GM23338 (cell line): ENCODE measurements at regions not wholly inside any gene's neighbourhood (a gene's known extent, or its start where the extent isn't known, plus 50 kb on each side); places are given as distances from the start of the nearest gene placed in this dataset.

Experiments
- ATAC-seq: fragments of 200-7000 bp; cut with Tn5 transposase; 3 replicates; pipeline ENCODE4 v1.9.1; 2020
- DNase-seq: peaks from one replicate; pipeline ENCODE4 v3.0.0-alpha.2; 2015; ENCODE audit warnings: low spot score
- H2AFZ ChIP-seq: fragments of 200-600 bp; sonication (generic); 2 replicates; pipeline ENCODE4 v1.8.0; 2016; ENCODE audit warnings: antibody characterized with exemption, mild to moderate bottlenecking, moderate library complexity
- H3F3A ChIP-seq: fragments of 200-600 bp; sonication (generic); replicated peaks from 2 replicates; pipeline ENCODE4 v1.8.0; 2017; ENCODE audit warnings: antibody characterized with exemption, mixed run types, low read depth
- H3K27ac ChIP-seq: fragments of 200-600 bp; sonication (generic); 2 replicates; pipeline ENCODE4 v1.6.1; 2016; ENCODE audit warnings: low read depth
- H3K27me3 ChIP-seq: fragments of 200-600 bp; sonication (generic); 2 replicates; pipeline ENCODE4 v1.8.0; 2016; ENCODE audit warnings: mild to moderate bottlenecking, mixed run types, moderate library complexity; ENCODE audit not compliant: insufficient read depth
- H3K36me3 ChIP-seq: fragments of 200-600 bp; sonication (generic); 2 replicates; pipeline ENCODE4 v1.8.0; 2016; ENCODE audit warnings: mild to moderate bottlenecking; ENCODE audit not compliant: insufficient read depth
- H3K4me1 ChIP-seq: fragments of 200-600 bp; sonication (generic); 2 replicates; pipeline ENCODE4 v1.8.0; 2016; ENCODE audit warnings: mild to moderate bottlenecking, moderate library complexity; ENCODE audit not compliant: insufficient read depth
- H3K4me2 ChIP-seq: fragments of 200-600 bp; sonication (generic); 2 replicates; pipeline ENCODE4 v1.7.1; 2017; ENCODE audit warnings: mixed run types
- H3K4me3 ChIP-seq: fragments of 200-600 bp; sonication (generic); 2 replicates; pipeline ENCODE4 v1.6.1; 2016; ENCODE audit warnings: mixed run types
- H3K79me2 ChIP-seq: fragments of 200-600 bp; sonication (generic); replicated peaks from 2 replicates; pipeline ENCODE4 v1.8.0; 2017; ENCODE audit warnings: mild to moderate bottlenecking; ENCODE audit not compliant: insufficient read depth
- H3K9me2 ChIP-seq: fragments of 200-600 bp; sonication (generic); 2 replicates; pipeline ENCODE4 v1.8.0; 2017; ENCODE audit not compliant: insufficient read depth
- H4K20me1 ChIP-seq: fragments of 200-600 bp; sonication (generic); replicated peaks from 2 replicates; pipeline ENCODE4 v1.8.0; 2017; ENCODE audit warnings: mild to moderate bottlenecking; ENCODE audit not compliant: insufficient read depth
- H3K27ac Mint-ChIP-seq: 2 replicates; pipeline ENCODE4 v1.8.0; 2020; ENCODE audit warnings: inconsistent platforms, mild to moderate bottlenecking, moderate library complexity, mixed read lengths
- H3K27me3 Mint-ChIP-seq: 3 replicates; pipeline ENCODE4 v1.8.0; 2022; ENCODE audit warnings: low read depth, mild to moderate bottlenecking, moderate library complexity, mixed read lengths, inconsistent platforms; ENCODE audit not compliant: insufficient read depth, poor library complexity
- H3K36me3 Mint-ChIP-seq: 3 replicates; pipeline ENCODE4 v1.8.0; 2021; ENCODE audit warnings: low read depth, mild to moderate bottlenecking, inconsistent platforms, moderate library complexity, mixed read lengths
- H3K4me1 Mint-ChIP-seq: 3 replicates; pipeline ENCODE4 v1.8.0; 2020; ENCODE audit warnings: mild to moderate bottlenecking, inconsistent platforms, mixed read lengths
- H3K4me3 Mint-ChIP-seq: 3 replicates; pipeline ENCODE4 v1.8.0; 2021; ENCODE audit warnings: moderate library complexity, mild to moderate bottlenecking, inconsistent platforms, mixed read lengths
- H3K9me3 Mint-ChIP-seq: 3 replicates; pipeline ENCODE4 v1.8.0; 2020; ENCODE audit warnings: moderate library complexity, mild to moderate bottlenecking, inconsistent platforms, mixed read lengths
- CREB1 ChIP-seq: fragments of 250-450 bp; sonication (Bioruptor Pico); IDR thresholded peaks from 2 replicates; pipeline ENCODE4 v1.5.0; 2020; ENCODE audit warnings: low read depth, mild to moderate bottlenecking, moderate library complexity
- ETS1 ChIP-seq: IDR thresholded peaks from 2 replicates; pipeline ENCODE4 v1.6.1; 2016; ENCODE audit warnings: antibody characterized with exemption
- EZH2phosphoT487 ChIP-seq: fragments of 200-600 bp; sonication (generic); IDR thresholded peaks from one replicate; pipeline ENCODE4 v1.8.1; 2018; ENCODE audit warnings: antibody characterized with exemption; ENCODE audit not compliant: unreplicated experiment
- JUNB ChIP-seq: IDR thresholded peaks from one replicate; pipeline ENCODE4 v1.6.1; 2016; ENCODE audit warnings: antibody characterized with exemption; ENCODE audit not compliant: unreplicated experiment
- POLR2AphosphoS5 ChIP-seq: IDR thresholded peaks from 2 replicates; pipeline ENCODE4 v1.6.1; 2016; ENCODE audit warnings: antibody characterized with exemption, low read depth
- STAT1 ChIP-seq: IDR thresholded peaks from one replicate; pipeline ENCODE4 v1.6.1; 2016; ENCODE audit warnings: antibody characterized with exemption; ENCODE audit not compliant: unreplicated experiment
- ZNF114 ChIP-seq: fragments of 250-450 bp; sonication (Bioruptor Pico); IDR thresholded peaks from 2 replicates; pipeline ENCODE4 v1.5.0; 2020; ENCODE audit warnings: mild to moderate bottlenecking, moderate library complexity
- ZNF331 ChIP-seq: fragments of 250-450 bp; sonication (Bioruptor Pico); IDR thresholded peaks from 2 replicates; pipeline ENCODE4 v1.5.0; 2020; ENCODE audit warnings: low read depth, mild to moderate bottlenecking, moderate library complexity
- TF ChIP-seq, protein P1 (sequence below): IDR thresholded peaks from one replicate; pipeline ENCODE4 v1.6.1; 2018; ENCODE audit warnings: antibody characterized with exemption; ENCODE audit not compliant: unreplicated experiment
- TF ChIP-seq, protein P2 (sequence below), 2 experiments: fragments of 200-600 bp in 1 of 2; sonication (generic) in 1 of 2; conservative IDR thresholded peaks; 2 replicates each; pipeline versions ENCODE4 v1.5.1 to v1.6.1; 2016 to 2017; ENCODE audit warnings: antibody characterized with exemption in 2 of 2, low read depth in 2 of 2, mild to moderate bottlenecking in 2 of 2, moderate library complexity in 1 of 2

DNA sequence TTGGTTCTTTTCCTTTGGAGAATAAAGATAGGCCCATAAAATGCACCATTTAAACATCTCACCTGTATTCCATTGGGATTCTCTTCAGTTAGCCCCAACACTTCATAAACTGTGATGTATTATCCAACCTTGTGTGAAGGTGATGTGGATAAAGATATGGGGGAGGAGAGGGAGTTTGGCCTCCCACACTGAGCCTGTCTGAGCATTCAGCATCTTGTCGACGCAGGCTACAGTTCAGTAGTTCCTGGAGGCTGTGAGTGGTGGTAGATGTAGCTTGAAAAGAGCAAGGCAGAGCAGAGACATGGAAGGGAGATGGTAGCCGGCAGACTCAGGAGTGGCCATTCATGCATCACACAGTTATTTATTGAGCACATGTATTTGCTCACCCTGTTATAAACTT lies 292.4 kb upstream of the PITX2 start:
- no peaks in the 10 kb centered on the region for H3K79me2 ChIP-seq
- H3K4me2 ChIP-seq = no peak overlapping the region
- ATAC-seq (no peak), DNase-seq (no peak)
- H4K20me1 ChIP-seq = no peaks in the 10 kb centered on the region
- peaks cover 6% of the 10 kb centered on the region for H3K4me1 ChIP-seq
- no peak overlapping the region for H3K4me3 ChIP-seq
- H3K27me3 ChIP-seq = no peaks in the 10 kb centered on the region
- no peaks in the 10 kb centered on the region for H3K36me3 Mint-ChIP-seq
- no peak for TF ChIP-seq STAT1
- no peak for TF ChIP-seq CREB1 (CRISPR knock-in tag)
- no peak for TF ChIP-seq POLR2AphosphoS5
- no peak for TF ChIP-seq ZNF331 (CRISPR knock-in tag)
- H2AFZ ChIP-seq = no peak overlapping the region
- H3K9me3 Mint-ChIP-seq = no peaks in the 10 kb centered on the region
- no peak overlapping the region for H3K27ac Mint-ChIP-seq
- no peaks in the 10 kb centered on the region for H3K36me3 ChIP-seq
- H3K4me1 Mint-ChIP-seq = no peaks in the 10 kb centered on the region
- H3K27ac ChIP-seq = no peak overlapping the region
- H3K27me3 Mint-ChIP-seq = peaks cover 2% of the 10 kb centered on the region
- no peaks in the 10 kb centered on the region for H3F3A ChIP-seq
- no peak overlapping the region for H3K4me3 Mint-ChIP-seq
- H3K9me2 ChIP-seq = no peaks in the 10 kb centered on the region

DNA sequence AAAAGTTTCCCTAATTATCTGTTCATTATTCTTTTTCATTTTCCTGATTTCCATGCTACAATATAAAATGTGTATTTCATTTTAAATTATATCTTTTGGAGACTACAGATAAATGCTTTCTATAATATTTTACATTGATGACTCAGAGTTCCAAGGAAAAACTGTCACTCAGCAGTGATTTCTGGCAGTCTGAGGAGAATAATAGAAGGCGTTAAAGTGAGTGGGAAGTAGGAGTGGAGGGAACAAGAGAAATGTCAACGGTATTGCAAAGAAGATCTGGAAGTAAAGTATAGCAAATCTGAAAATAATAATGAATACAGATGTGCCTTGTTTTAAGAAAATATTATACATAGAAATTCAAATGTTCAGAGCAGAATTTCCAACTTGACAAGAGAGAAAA lies 293.6 kb upstream of the PITX2 start:
- no peak overlapping the region for H3K4me2 ChIP-seq
- Mint-ChIP-seq H3K27me3 (peaks cover 2% of the 10 kb centered on the region), H3K36me3 (no peaks in the 10 kb centered on the region), H3K27ac (no peak overlapping the region), H3K4me1 (no peaks in the 10 kb centered on the region), H3K9me3 (no peaks in the 10 kb centered on the region), H3K4me3 (no peak overlapping the region)
- H3K36me3 ChIP-seq = no peaks in the 10 kb centered on the region
- no peak for ATAC-seq
- H3K4me3 ChIP-seq = no peak overlapping the region
- no peaks in the 10 kb centered on the region for H3K9me2 ChIP-seq
- DNase-seq = no peak
- H3K27me3 ChIP-seq = no peaks in the 10 kb centered on the region
- H3F3A ChIP-seq = no peaks in the 10 kb centered on the region
- H3K79me2 ChIP-seq = no peaks in the 10 kb centered on the region
- no peaks in the 10 kb centered on the region for H4K20me1 ChIP-seq
- H2AFZ ChIP-seq = no peak overlapping the region
- H3K4me1 ChIP-seq = peaks cover 5% of the 10 kb centered on the region
- no peak overlapping the region for H3K27ac ChIP-seq
- TF ChIP-seq, protein P1, sequence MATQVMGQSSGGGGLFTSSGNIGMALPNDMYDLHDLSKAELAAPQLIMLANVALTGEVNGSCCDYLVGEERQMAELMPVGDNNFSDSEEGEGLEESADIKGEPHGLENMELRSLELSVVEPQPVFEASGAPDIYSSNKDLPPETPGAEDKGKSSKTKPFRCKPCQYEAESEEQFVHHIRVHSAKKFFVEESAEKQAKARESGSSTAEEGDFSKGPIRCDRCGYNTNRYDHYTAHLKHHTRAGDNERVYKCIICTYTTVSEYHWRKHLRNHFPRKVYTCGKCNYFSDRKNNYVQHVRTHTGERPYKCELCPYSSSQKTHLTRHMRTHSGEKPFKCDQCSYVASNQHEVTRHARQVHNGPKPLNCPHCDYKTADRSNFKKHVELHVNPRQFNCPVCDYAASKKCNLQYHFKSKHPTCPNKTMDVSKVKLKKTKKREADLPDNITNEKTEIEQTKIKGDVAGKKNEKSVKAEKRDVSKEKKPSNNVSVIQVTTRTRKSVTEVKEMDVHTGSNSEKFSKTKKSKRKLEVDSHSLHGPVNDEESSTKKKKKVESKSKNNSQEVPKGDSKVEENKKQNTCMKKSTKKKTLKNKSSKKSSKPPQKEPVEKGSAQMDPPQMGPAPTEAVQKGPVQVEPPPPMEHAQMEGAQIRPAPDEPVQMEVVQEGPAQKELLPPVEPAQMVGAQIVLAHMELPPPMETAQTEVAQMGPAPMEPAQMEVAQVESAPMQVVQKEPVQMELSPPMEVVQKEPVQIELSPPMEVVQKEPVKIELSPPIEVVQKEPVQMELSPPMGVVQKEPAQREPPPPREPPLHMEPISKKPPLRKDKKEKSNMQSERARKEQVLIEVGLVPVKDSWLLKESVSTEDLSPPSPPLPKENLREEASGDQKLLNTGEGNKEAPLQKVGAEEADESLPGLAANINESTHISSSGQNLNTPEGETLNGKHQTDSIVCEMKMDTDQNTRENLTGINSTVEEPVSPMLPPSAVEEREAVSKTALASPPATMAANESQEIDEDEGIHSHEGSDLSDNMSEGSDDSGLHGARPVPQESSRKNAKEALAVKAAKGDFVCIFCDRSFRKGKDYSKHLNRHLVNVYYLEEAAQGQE = no peak
- TF ChIP-seq JUNB (no peak), EZH2phosphoT487 (no peak), CREB1 (CRISPR knock-in tag) (no peak), ZNF331 (CRISPR knock-in tag) (no peak), STAT1 (no peak), ZNF114 (CRISPR knock-in tag) (no peak), ETS1 (no peak)
- TF ChIP-seq, protein P2, sequence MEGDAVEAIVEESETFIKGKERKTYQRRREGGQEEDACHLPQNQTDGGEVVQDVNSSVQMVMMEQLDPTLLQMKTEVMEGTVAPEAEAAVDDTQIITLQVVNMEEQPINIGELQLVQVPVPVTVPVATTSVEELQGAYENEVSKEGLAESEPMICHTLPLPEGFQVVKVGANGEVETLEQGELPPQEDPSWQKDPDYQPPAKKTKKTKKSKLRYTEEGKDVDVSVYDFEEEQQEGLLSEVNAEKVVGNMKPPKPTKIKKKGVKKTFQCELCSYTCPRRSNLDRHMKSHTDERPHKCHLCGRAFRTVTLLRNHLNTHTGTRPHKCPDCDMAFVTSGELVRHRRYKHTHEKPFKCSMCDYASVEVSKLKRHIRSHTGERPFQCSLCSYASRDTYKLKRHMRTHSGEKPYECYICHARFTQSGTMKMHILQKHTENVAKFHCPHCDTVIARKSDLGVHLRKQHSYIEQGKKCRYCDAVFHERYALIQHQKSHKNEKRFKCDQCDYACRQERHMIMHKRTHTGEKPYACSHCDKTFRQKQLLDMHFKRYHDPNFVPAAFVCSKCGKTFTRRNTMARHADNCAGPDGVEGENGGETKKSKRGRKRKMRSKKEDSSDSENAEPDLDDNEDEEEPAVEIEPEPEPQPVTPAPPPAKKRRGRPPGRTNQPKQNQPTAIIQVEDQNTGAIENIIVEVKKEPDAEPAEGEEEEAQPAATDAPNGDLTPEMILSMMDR (conservative IDR thresholded peaks at IDR 0.05; ENCODE audit: low read depth in 2 of 2) = no peak
